ENCODE measurements at regions not wholly inside any gene's neighbourhood (a gene's known extent, or its start where the extent isn't known, plus 50 kb on each side); places are given as distances from the start of the nearest gene placed in this dataset.

GRCh38 chr10:6956562-6956961 lies 376.5 kb upstream of the PRKCQ start:
- WGBS, 2 donors (ENCODE audit: low coverage in 1 of 2), result 86 to 92% methylated on average over 2 to 3 of the region's 3 CpGs
- TF ChIP-seq POLR2AphosphoS5 (IDR thresholded peaks at IDR 0.05) (no peak), EP300 (IDR thresholded peaks at IDR 0.05; ENCODE audit: low read depth) (no peak), POLR2A (IDR thresholded peaks at IDR 0.05) (no peak), CTCF (IDR thresholded peaks at IDR 0.05) (no peak)
- Histone ChIP-seq H3K27me3 (no peaks in the 10 kb centered on the region), H3K4me1 (peaks cover 0 to 4% (median 0%) of the 10 kb centered on the region in 4 donors), H3K4me3 (no peak overlapping the region), H3K27ac (no peak overlapping the region), H3K9me3 (no peaks in the 10 kb centered on the region), H3K36me3 (no peaks in the 10 kb centered on the region)
- no peak for DNase-seq
- in situ Hi-C loops (cut with MboI; ENCODE audit: low pct_ligation_motif_present in 1 of 4, low pct_unique_long_range_greater_than_20kb in 1 of 4, low sequenced_read_pairs in 3 of 4) (no loop called here), intact Hi-C loops (cut with DNase I; ENCODE audit: low total_unique reads) (no loop called here)

GRCh38 chr10:6953271-6953801 lies 373.3 kb upstream of the PRKCQ start:
- 63 to 68% methylated on average over 1 to 6 of the region's 6 CpGs for WGBS, 2 donors (ENCODE audit: low coverage in 1 of 2)
- Histone ChIP-seq H3K27me3 (no peaks in the 10 kb centered on the region), H3K4me1 (peaks cover 0 to 4% (median 0%) of the 10 kb centered on the region in 4 donors), H3K4me3 (no peak overlapping the region), H3K27ac (no peak overlapping the region), H3K36me3 (no peaks in the 10 kb centered on the region), H3K9me3 (no peaks in the 10 kb centered on the region)
- DNase-seq, result no peak
- TF ChIP-seq POLR2AphosphoS5 (IDR thresholded peaks at IDR 0.05), result no peak
- no peak for TF ChIP-seq CTCF (IDR thresholded peaks at IDR 0.05)
- TF ChIP-seq EP300 (IDR thresholded peaks at IDR 0.05; ENCODE audit: low read depth), result no peak
- TF ChIP-seq POLR2A (IDR thresholded peaks at IDR 0.05), result no peak
- intact Hi-C loops (cut with DNase I; ENCODE audit: low total_unique reads) (no loop called here), in situ Hi-C loops (cut with MboI; ENCODE audit: low pct_ligation_motif_present in 1 of 4, low pct_unique_long_range_greater_than_20kb in 1 of 4, low sequenced_read_pairs in 3 of 4) (no loop called here)

GRCh38 chr10:6951732-6952131 lies 371.7 kb upstream of the PRKCQ start:
- H3K27ac ChIP-seq, result no peak overlapping the region
- TF ChIP-seq EP300 (IDR thresholded peaks at IDR 0.05; ENCODE audit: low read depth) (no peak), POLR2AphosphoS5 (IDR thresholded peaks at IDR 0.05) (no peak), POLR2A (IDR thresholded peaks at IDR 0.05) (no peak), CTCF (IDR thresholded peaks at IDR 0.05) (no peak)
- no peaks in the 10 kb centered on the region for H3K27me3 ChIP-seq
- DNase-seq, result no peak
- no peaks in the 10 kb centered on the region for H3K9me3 ChIP-seq
- no peaks in the 10 kb centered on the region for H3K36me3 ChIP-seq
- 87 to 90% methylated on average over 3 to 4 of the region's 4 CpGs for WGBS, 2 donors (ENCODE audit: low coverage in 1 of 2)
- H3K4me3 ChIP-seq, result no peak overlapping the region
- H3K4me1 ChIP-seq, result peaks cover 0 to 4% (median 0%) of the 10 kb centered on the region in 4 donors
- in situ Hi-C loops (cut with MboI; ENCODE audit: low pct_ligation_motif_present in 1 of 4, low pct_unique_long_range_greater_than_20kb in 1 of 4, low sequenced_read_pairs in 3 of 4), result no loop called here
- intact Hi-C loops (cut with DNase I; ENCODE audit: low total_unique reads), result no loop called here

- Histone ChIP-seq H3K36me3 (no peaks in the 10 kb centered on the region), H3K27ac (no peak overlapping the region), H3K27me3 (no peaks in the 10 kb centered on the region), H3K4me1 (peaks cover 0 to 4% (median 0%) of the 10 kb centered on the region in 4 donors), H3K4me3 (no peak overlapping the region), H3K9me3 (no peaks in the 10 kb centered on the region)
- intact Hi-C loops (cut with DNase I; ENCODE audit: low total_unique reads), result no loop called here
- WGBS, 2 donors (ENCODE audit: low coverage in 1 of 2), result 77 to 91% methylated on average over 2 of the region's 2 CpGs
- DNase-seq, result no peak
- in situ Hi-C loops (cut with MboI; ENCODE audit: low pct_ligation_motif_present in 1 of 4, low pct_unique_long_range_greater_than_20kb in 1 of 4, low sequenced_read_pairs in 3 of 4), result no loop called here
- TF ChIP-seq POLR2A (IDR thresholded peaks at IDR 0.05), result no peak
- TF ChIP-seq EP300 (IDR thresholded peaks at IDR 0.05; ENCODE audit: low read depth), result no peak
- no peak for TF ChIP-seq CTCF (IDR thresholded peaks at IDR 0.05)
- TF ChIP-seq POLR2AphosphoS5 (IDR thresholded peaks at IDR 0.05), result no peak
Measured at GRCh38 chr10:6950133-6950532, 370.1 kb upstream of the PRKCQ start.

Measured in transverse colon (tissue), 4 donors.